ENCODE measurements at regions not wholly inside any gene's neighbourhood (a gene's known extent, or its start where the extent isn't known, plus 50 kb on each side); places are given as distances from the start of the nearest gene placed in this dataset.
"Not testable (repeated sequence)": the region's sequence is repeated elsewhere in the genome, so short reads cannot be mapped to it uniquely, and the experiment has no call there.

DNA sequence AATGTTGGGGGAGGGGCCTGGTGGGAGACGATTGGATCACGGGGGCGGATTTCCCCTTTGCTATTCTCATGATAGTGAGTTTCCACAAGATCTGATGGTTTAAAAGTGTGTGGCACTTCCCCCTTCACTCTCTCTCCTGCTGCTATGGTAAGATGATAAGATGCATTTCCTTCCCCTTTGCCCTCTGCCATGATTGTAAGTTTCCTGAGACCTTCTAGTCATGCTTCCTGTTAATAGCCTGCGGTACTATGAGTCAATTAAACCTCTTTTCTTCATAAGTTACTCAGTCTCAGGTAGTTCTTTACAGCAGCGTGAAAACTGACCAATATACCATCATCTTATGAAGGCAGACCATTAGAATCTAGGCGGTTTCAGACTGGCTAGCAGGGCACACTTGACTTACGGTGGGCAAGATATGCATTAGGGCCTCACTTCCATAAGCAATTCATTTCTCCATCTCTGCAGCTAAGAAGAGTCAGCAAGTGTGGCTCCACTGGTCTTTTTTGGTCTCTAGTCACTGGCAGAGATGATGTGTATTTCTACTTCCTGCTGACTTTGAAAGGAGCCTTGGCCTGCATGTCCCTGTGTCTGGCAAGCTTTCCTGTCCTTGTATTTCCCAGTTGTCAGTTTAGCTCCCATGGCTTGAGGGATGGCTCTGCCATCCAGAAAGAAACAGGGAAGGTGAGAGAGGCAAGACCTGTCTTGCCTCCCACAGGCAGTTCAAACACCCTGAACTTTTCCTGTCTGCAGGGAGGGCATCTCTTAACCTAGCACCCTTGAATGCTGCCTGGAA is 109.0 kb upstream of the ADAMTS9 start:
- Mint-ChIP-seq H3K36me3 (no peaks in the 10 kb centered on the region), H3K27me3 (no peaks in the 10 kb centered on the region), H3K4me1 (ENCODE audit: low read depth in 2 of 2) (no peaks in the 10 kb centered on the region), H3K9me3 (no peaks in the 10 kb centered on the region), H3K4me3 (no peak overlapping the region), H3K27ac (no peak overlapping the region)
- ATAC-seq: no peak
- DNase-seq (ENCODE audit: low spot score): no peak

GRCh38 chr3:64792445-64792844 is 104.6 kb upstream of the ADAMTS9 start:
- H3K27ac Mint-ChIP-seq: no peak overlapping the region
- no peaks in the 10 kb centered on the region for H3K36me3 Mint-ChIP-seq
- no peaks in the 10 kb centered on the region for H3K27me3 Mint-ChIP-seq
- no peak overlapping the region for H3K4me3 Mint-ChIP-seq
- no peak for ATAC-seq
- no peaks in the 10 kb centered on the region for H3K4me1 Mint-ChIP-seq (ENCODE audit: low read depth in 2 of 2)
- no peak for DNase-seq (ENCODE audit: low spot score)
- H3K9me3 Mint-ChIP-seq: peaks cover 3% of the 10 kb centered on the region

- ATAC-seq (no peak), DNase-seq (ENCODE audit: low spot score) (no peak)
- Mint-ChIP-seq H3K27me3 (no peaks in the 10 kb centered on the region), H3K27ac (no peak overlapping the region), H3K9me3 (peaks cover 3% of the 10 kb centered on the region), H3K4me3 (no peak overlapping the region), H3K36me3 (no peaks in the 10 kb centered on the region), H3K4me1 (ENCODE audit: low read depth in 2 of 2) (no peaks in the 10 kb centered on the region)
These were observed 101.3 kb upstream of the ADAMTS9 start for GRCh38 chr3:64789111-64789510.

DNA sequence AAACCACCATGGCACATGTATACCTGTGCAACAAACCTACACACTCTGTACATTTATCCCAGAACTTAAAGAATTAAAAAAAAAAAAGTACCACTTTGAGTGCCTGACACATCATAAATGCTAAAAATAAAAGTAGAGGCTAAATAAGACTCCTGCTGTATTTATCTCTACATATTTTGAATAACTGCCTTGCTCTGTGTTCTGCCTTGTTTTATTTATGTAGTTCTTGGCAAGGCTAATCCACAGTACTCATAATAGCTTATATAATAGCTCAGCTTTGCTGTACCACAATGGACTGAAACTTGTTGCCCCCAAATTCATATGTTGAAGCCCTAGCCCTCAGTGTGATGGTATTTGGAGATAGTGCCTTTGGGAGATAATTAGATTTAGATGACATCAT is 95.4 kb upstream of the ADAMTS9 start:
- no peaks in the 10 kb centered on the region for H3K4me1 Mint-ChIP-seq (ENCODE audit: low read depth in 2 of 2)
- H3K27ac Mint-ChIP-seq: no peak overlapping the region
- H3K4me3 Mint-ChIP-seq: no peak overlapping the region
- peaks cover 11% of the 10 kb centered on the region for H3K36me3 Mint-ChIP-seq
- no peak for ATAC-seq
- H3K27me3 Mint-ChIP-seq: no peaks in the 10 kb centered on the region
- H3K9me3 Mint-ChIP-seq: peaks cover 20% of the 10 kb centered on the region
- DNase-seq (ENCODE audit: low spot score): no peak

DNA sequence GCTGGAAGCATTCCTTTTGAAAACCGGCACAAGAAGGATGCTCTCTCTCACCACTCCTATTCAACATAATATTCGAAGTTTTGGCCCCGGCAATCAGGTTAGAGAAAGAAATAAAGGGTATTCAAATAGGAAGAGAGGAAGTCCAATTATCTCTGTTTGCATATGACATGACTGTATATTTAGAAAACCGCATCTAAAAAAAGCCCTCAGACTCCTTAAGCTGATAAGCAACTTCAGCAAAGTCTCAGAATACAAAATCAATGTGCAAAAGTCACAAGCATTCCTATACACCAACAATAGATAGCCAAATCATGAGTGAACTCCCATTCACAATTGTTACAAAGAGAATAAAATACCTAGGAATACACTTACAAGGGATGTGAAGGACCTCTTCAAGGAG is 93.1 kb upstream of the ADAMTS9 start:
- not testable (repeated sequence) for H3K27me3 Mint-ChIP-seq; H3K4me3 Mint-ChIP-seq; H3K4me1 Mint-ChIP-seq (ENCODE audit: low read depth in 2 of 2); H3K27ac Mint-ChIP-seq; DNase-seq (ENCODE audit: low spot score); ATAC-seq
- Mint-ChIP-seq H3K9me3 (peaks cover 24% of the 10 kb centered on the region), H3K36me3 (peaks cover 16% of the 10 kb centered on the region)

GRCh38 chr3:64773137-64773536 is 85.3 kb upstream of the ADAMTS9 start:
- no peak overlapping the region for H3K27ac Mint-ChIP-seq

GRCh38 chr3:64766440-64766839 is 78.6 kb upstream of the ADAMTS9 start:
- no peaks in the 10 kb centered on the region for H3K27me3 Mint-ChIP-seq
- no peak overlapping the region for H3K4me3 Mint-ChIP-seq
- H3K27ac Mint-ChIP-seq: no peak overlapping the region
- ATAC-seq: no peak
- peaks cover 13% of the 10 kb centered on the region for H3K9me3 Mint-ChIP-seq
- H3K36me3 Mint-ChIP-seq: no peaks in the 10 kb centered on the region
- DNase-seq (ENCODE audit: low spot score): no peak
- no peaks in the 10 kb centered on the region for H3K4me1 Mint-ChIP-seq (ENCODE audit: low read depth in 2 of 2)

More at GRCh38 chr3:64773137-64773536, 85.3 kb upstream of the ADAMTS9 start:
- H3K4me3 Mint-ChIP-seq: no peak overlapping the region
- peaks cover 10% of the 10 kb centered on the region for H3K36me3 Mint-ChIP-seq
- ATAC-seq (no peak), DNase-seq (ENCODE audit: low spot score) (no peak)
- peaks cover 23% of the 10 kb centered on the region for H3K9me3 Mint-ChIP-seq
- H3K27me3 Mint-ChIP-seq: no peaks in the 10 kb centered on the region
- no peaks in the 10 kb centered on the region for H3K4me1 Mint-ChIP-seq (ENCODE audit: low read depth in 2 of 2)

GRCh38 chr3:64765947-64766346 is 78.1 kb upstream of the ADAMTS9 start:
- Mint-ChIP-seq H3K9me3 (peaks cover 13% of the 10 kb centered on the region), H3K4me3 (no peak overlapping the region), H3K4me1 (ENCODE audit: low read depth in 2 of 2) (no peaks in the 10 kb centered on the region), H3K27ac (no peak overlapping the region), H3K36me3 (no peaks in the 10 kb centered on the region), H3K27me3 (no peaks in the 10 kb centered on the region)
- DNase-seq (ENCODE audit: low spot score) (no peak), ATAC-seq (no peak)

GRCh38 chr3:64764386-64764929 is 76.7 kb upstream of the ADAMTS9 start:
- DNase-seq (ENCODE audit: low spot score) (no peak), ATAC-seq (no peak)
- no peaks in the 10 kb centered on the region for H3K36me3 Mint-ChIP-seq
- no peaks in the 10 kb centered on the region for H3K27me3 Mint-ChIP-seq
- H3K9me3 Mint-ChIP-seq: peaks cover 13% of the 10 kb centered on the region
- H3K4me1 Mint-ChIP-seq (ENCODE audit: low read depth in 2 of 2): no peaks in the 10 kb centered on the region
- H3K27ac Mint-ChIP-seq: no peak overlapping the region
- H3K4me3 Mint-ChIP-seq: no peak overlapping the region

- Mint-ChIP-seq H3K4me1 (ENCODE audit: low read depth in 2 of 2) (no peaks in the 10 kb centered on the region), H3K4me3 (no peak overlapping the region), H3K27ac (no peak overlapping the region), H3K27me3 (no peaks in the 10 kb centered on the region), H3K36me3 (no peaks in the 10 kb centered on the region), H3K9me3 (peaks cover 15% of the 10 kb centered on the region)
- DNase-seq (ENCODE audit: low spot score) (no peak), ATAC-seq (no peak)
These were observed 76.2 kb upstream of the ADAMTS9 start for GRCh38 chr3:64763980-64764379.

DNA sequence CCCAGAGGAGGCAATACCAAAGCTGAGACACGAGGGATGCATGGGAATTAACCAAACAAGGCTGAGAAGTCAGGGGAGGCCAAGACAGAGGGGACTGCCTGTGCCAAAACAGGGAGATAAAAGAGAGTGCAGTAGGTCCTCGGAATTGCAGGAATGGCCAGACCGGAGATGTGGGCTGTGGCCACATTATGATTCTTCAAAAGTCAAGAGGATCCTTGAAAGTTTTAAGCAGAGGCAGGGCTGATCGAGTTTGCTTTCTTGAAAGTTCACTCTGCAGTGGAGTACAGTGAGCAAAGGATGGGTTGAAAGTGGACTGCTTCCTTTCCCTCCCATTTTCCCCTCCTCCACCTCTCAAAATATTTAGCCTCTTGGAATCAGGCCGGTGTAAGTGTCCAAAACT is 73.9 kb upstream of the ADAMTS9 start:
- Mint-ChIP-seq H3K27me3 (no peaks in the 10 kb centered on the region), H3K4me3 (no peak overlapping the region), H3K9me3 (peaks cover 11% of the 10 kb centered on the region), H3K27ac (no peak overlapping the region), H3K36me3 (no peaks in the 10 kb centered on the region), H3K4me1 (ENCODE audit: low read depth in 2 of 2) (no peaks in the 10 kb centered on the region)
- DNase-seq (ENCODE audit: low spot score) (no peak), ATAC-seq (no peak)

DNA sequence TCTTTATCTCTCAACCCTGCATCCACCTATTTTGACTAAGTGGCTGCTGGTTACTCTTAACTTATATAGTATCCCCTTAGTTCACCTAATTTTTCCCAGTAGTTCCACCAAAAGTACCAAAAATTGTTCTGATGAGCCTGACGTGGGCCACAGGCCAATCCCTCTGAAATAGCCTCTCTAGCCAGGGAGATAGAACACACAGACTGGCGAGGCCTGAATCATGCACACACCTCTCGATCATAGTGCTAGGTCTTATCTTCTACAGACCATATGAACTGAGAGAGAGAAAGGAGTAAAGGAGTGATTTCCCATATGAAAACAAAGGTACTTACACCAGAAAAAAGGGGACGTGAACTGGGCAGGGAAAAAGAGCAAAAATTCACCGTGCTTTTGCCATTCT is 72.5 kb upstream of the ADAMTS9 start:
- DNase-seq (ENCODE audit: low spot score): no peak
- no peak for ATAC-seq
- Mint-ChIP-seq H3K9me3 (peaks cover 11% of the 10 kb centered on the region), H3K27me3 (no peaks in the 10 kb centered on the region), H3K27ac (no peak overlapping the region), H3K36me3 (no peaks in the 10 kb centered on the region), H3K4me1 (ENCODE audit: low read depth in 2 of 2) (no peaks in the 10 kb centered on the region), H3K4me3 (no peak overlapping the region)

DNA sequence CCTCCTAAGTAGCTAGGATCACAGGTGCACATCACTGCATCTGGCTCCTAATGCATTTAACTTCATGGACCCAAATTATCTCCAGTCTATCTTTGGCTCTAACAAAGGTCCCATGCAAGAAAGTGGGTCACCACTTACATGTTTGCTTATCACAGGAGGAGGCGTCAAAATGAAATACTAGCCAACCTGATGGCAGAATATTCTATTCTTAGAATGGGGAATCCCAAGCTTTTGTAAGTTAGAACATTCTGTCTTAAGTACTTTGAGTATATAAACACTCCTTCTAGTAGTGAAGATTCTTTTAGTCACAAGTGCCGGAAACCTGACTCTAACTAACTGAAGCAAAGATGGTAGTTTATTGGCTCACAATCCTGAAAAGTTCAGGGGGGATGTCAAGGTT is 72.0 kb upstream of the ADAMTS9 start:
- ATAC-seq (no peak), DNase-seq (ENCODE audit: low spot score) (no peak)
- Mint-ChIP-seq H3K4me3 (no peak overlapping the region), H3K27me3 (no peaks in the 10 kb centered on the region), H3K4me1 (ENCODE audit: low read depth in 2 of 2) (no peaks in the 10 kb centered on the region), H3K9me3 (peaks cover 11% of the 10 kb centered on the region), H3K27ac (no peak overlapping the region), H3K36me3 (no peaks in the 10 kb centered on the region)

GRCh38 chr3:64756398-64756986 is 68.7 kb upstream of the ADAMTS9 start:
- H3K9me3 Mint-ChIP-seq: peaks cover 18% of the 10 kb centered on the region
- H3K27me3 Mint-ChIP-seq: no peaks in the 10 kb centered on the region
- ATAC-seq (no peak), DNase-seq (ENCODE audit: low spot score) (no peak)
- no peaks in the 10 kb centered on the region for H3K4me1 Mint-ChIP-seq (ENCODE audit: low read depth in 2 of 2)
- H3K27ac Mint-ChIP-seq: no peak overlapping the region
- H3K4me3 Mint-ChIP-seq: no peak overlapping the region
- H3K36me3 Mint-ChIP-seq: peaks cover 5% of the 10 kb centered on the region

Data from natural killer cell treated with Interleukin-12 subunit alpha and Interleukin-12 subunit beta and Interleukin-15 and Interleukin-18, amount 100 ng/mL, for 72 hours (primary cell).